ENCODE measurements at regions not wholly inside any gene's neighbourhood (a gene's known extent, or its start where the extent isn't known, plus 50 kb on each side); places are given as distances from the start of the nearest gene placed in this dataset.

DNA sequence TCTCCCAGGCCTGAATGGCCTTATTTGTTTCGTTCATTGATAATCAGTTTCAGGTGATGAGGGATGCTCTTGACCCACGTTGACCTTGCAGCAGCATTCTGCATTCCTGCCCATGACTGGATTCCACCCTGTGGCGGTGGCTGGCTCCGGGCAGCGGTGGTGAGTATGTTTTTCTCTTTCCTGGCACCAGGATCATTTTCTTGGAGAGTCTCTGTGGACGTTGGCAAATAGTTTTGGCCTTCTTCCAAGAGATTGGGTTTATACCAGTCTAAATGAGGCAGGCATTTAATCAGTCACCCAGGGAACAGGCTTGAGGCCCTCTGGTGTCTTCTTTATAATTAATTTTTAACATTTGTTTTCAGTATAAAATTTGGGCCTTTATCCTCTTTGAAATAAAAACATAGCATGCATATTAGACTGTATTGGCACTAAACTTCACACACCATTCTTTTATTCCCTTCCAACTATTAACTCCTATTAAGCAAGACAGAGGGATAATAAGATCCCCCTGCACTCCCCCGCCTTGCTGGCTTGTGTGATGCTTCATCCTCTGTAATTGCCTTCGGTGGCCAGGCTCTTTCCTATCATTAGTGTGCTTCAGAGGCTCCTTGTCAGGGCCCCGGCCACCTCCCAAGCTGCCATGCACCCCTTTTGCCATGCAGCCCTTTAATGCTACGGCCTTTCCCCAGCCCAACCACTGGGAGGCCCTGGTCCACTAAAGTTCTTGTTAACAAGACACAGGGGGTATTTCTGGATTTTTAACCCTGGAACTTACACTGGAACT lies 176.2 kb upstream of the TOPAZ1 start:
- DNase-seq, result no peak

DNA sequence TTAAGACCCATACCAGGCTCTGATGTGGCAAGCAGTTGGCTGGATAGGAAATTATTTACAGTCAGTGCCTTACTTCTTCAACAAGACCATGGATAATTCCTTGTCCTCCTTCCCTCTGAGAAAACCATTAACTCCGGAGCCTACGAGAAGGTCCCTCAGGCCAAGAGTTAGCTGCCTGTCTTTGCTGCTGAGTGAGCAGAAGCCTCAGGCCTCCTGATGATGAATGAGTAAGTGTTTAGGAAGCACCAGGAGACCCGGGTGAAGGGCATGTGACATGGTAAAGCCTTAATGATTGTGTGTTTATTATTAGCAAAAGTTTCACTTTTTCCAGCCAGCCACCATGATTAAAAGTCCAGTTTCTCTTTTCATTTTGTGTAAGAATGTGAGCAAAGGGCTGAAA lies 174.9 kb upstream of the TOPAZ1 start:
- DNase-seq, result no peak

- DNase-seq, result no peak
These were observed 174.3 kb upstream of the TOPAZ1 start for GRCh38 chr3:44067431-44067830.

DNA sequence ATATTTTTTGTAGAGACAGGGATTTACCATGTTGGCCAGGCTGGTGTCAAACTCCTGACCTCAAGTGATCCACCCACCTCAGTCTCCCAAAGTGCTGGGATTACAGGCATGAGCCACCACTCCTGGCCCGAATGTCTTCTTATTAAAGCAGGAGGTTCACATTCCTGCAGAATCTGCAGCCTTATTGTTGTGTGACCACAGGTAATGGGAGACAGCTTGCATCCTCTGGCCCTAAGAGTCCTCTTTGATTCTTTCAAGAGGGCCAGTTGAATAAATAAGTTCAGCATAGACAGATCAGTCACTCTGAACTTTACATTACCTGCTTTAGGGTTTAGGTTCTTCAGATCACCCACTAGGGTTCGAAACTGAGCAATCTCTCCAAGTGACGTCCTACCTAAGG lies 172.9 kb upstream of the TOPAZ1 start:
- DNase-seq, result no peak

DNA sequence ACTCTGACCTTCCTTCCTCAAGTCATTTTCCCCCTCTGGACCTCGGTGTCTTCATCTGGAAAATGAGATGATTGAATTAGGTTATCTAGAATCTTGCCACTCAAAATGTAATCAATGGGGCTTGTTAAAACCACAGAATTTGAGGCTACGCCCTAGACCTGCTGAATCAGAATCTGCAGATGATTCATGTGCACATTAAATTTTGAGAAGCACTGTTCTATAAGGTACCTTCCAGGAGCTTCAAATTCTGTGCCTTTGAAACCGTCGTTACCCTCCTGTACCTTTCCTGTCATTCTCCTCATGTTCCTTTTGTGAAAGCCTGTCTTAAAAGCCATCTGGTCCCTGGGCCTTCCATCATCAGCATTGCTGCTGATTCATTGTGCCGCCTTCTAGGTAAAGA lies 172.4 kb upstream of the TOPAZ1 start:
- no peak for DNase-seq

GRCh38 chr3:44070841-44071546 lies 170.7 kb upstream of the TOPAZ1 start:
- no peak for DNase-seq

GRCh38 chr3:44072601-44073540 lies 168.8 kb upstream of the TOPAZ1 start:
- DNase-seq, result no peak

GRCh38 chr3:44074181-44074580 lies 167.5 kb upstream of the TOPAZ1 start:
- no peak for DNase-seq

DNA sequence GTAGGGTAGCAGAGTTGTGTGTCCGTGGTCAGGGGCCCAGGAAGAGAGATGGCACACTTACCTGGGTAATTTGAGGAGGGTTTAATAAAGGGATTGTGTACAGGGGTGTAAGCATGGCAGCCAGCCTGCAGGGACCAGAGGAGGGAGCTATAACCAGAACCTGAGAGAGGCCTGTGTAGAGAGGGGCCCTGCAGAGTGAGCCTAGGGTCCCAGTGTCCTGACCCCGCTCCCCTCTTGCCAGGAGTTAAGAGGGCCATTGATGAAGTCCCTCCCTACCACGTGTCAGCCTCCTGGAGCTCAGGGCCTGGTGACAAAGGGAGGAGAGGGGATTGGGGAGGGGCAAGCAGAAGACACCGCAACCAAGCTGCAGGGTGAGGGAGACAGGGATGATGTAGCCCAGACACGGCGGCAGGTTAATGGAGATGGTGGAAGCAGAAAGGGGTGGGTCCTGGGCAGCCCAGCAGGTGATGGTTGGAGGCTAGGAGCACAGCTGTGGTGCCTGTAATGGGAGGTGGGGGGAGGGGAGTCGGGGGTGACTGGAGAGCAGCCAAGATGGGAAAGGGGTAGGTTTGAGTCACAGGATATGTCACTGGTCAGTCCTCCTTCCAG lies 165.4 kb upstream of the TOPAZ1 start:
- DNase-seq, result no peak

- DNase-seq, result no peak
These were observed 164.4 kb upstream of the TOPAZ1 start for GRCh38 chr3:44077267-44077666.

GRCh38 chr3:44078863-44079262 lies 162.8 kb upstream of the TOPAZ1 start:
- no peak for DNase-seq

DNA sequence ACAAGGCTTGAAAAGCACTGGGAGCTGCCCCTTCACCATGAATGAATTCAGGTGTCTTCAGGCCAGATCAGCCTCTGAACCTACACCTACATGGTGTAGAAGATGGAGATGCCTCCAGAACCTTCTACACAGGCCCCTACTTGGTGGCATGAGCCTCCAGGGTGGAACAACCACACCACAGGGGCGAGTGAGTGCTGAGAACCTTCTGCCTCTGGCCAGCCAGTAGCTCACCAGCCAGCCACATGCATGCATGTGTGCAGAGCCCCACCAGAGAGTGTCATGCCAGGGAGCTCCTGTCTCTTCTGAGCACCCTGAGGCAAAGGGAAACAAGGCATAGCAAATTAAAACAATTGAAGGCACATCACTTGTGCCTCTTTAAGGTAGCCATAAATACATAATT lies 161.8 kb upstream of the TOPAZ1 start:
- DNase-seq, result no peak

DNA sequence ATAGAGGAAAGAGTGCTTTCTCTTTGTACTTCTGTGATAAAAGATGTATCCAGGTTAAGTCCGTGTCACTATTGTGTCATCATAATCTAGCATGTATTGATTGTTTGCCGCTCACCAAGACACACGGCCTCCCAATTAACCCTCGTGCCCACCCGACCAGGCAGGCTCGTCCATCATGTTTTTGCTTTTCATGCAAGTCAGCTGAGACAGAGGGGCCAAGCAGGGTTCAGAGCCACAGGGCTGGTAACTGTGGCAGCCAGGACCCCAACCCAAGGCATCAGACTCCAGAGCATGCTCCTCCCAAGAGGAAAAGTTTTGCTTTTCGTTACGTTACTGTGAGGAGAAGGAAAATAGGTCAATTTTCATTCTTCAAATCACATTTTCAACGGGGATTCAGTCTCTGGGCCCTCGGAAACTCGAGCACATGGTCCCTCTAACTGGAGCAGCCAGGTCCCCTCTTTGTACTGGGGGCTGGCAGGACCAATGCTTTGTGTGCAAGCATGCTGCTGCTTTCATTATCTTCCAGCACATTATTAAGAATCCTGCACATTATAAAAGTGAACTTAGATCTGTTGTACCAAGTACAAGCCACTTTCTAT lies 161.1 kb upstream of the TOPAZ1 start:
- no peak for DNase-seq

GRCh38 chr3:44090036-44090435 lies 151.7 kb upstream of the TOPAZ1 start:
- DNase-seq, result no peak

GRCh38 chr3:44092497-44092896 lies 149.2 kb upstream of the TOPAZ1 start:
- DNase-seq, result no peak

DNA sequence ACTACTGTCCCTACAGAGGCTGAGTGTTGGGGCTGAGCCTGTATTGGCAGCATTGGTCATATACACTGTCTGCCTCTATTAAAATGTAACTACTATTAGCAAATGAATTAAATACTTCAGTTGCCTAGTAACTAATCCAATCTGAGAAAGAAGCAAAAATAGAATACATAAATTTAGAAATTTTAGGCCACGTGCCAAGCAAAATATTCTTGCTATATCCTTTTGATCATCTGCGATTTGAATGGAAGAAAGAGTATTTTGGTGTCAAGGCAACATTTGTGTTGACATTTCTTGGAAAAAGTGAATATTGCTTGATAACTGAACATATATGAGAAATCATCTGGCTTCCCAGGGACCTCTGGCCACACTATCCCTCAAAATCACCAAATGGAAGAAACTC lies 148.2 kb upstream of the TOPAZ1 start:
- DNase-seq, result no peak

DNA sequence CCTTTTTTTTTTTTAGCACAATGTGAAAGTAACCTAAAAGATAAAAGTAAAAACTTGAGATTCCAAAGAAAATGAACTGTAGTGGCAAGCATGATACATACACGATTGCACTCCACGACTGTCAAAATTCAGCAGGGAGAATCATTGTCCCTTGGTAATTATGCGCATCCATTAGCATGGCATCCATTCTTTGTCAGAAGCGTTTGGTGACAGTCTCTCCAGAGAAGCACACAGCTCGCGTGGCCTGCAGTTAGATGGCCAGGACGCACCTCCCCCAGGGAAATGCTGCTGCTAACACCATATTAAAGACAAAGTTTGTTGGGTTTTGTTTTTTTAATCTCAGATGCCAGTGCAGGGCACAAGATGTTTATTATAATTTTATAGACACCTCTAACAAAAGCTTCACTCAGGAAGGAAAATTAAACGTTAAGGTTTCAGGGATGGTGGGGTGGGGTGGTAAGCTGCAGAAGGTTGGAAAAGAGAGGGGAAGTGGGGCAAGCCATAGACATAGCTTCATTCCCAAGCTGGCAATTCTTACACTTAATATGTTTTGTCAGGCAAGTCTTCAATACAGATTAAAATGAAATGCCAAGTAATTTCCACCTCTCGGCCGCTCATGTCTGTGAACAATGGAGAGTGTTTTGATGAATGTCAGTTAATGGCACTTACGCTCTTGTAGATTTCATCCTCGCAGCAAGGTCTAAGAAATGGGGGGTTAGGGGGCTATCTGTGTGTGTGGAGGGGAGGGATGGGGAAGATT lies 142.8 kb upstream of the TOPAZ1 start:
- DNase-seq, result no peak

DNA sequence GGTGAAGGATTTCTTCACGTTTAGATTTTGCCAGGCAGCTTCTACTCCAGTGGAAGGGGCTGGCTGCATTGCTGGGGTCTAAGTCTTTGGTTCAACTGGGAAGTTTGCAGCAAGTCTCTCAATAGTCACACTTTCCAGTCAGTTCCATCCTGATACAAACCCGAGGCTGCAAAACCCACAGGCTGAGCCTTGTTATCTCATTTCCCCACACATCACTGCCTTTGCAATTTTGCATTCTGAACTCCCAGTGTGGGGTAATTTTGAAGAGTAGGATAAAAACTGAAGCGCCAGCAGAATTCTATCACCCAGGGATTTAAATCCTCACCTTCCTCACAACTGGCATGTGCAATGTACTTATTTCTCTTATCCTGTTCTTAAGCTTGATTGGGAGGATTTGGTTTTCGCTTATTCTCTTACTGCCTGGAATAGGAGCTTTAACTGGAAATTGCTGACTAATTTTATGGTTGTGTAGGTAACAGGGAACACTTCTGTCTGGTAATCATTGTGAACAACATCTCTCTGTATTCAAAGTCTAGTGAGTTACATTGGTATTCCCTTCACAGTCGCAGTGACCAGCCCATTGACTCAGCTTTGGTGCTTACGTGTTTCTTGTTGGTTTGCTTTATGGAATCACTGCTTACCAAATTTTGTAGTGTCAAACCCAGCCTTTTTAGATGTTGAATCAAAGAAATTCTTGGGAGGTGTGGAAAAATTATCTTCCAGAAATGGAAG lies 142.0 kb upstream of the TOPAZ1 start:
- no peak for DNase-seq

GRCh38 chr3:44100298-44100695 lies 141.4 kb upstream of the TOPAZ1 start:
- no peak for DNase-seq

- no peak for DNase-seq
These were observed 137.6 kb upstream of the TOPAZ1 start for GRCh38 chr3:44104043-44104442.

- peak; percentile 26 for DNase-seq
These were observed 136.9 kb upstream of the TOPAZ1 start for GRCh38 chr3:44104668-44105321.
